Naive thymus-derived CD8-positive, alpha-beta T cell (primary cell): ENCODE measurements at regions not wholly inside any gene's neighbourhood (a gene's known extent, or its start where the extent isn't known, plus 50 kb on each side); places are given as distances from the start of the nearest gene placed in this dataset.
"Not testable (repeated sequence)": the region's sequence is repeated elsewhere in the genome, so short reads cannot be mapped to it uniquely, and the experiment has no call there.

ENCODE experiments used
- ATAC-seq, 2 donors: fragments of 150-1000 bp; cut with Tn5 transposase in 1 of 2; sonication (Bioruptor Pico), chemical (Tn5 transposase) in 1 of 2; 1 replicate in 1 of 2; 2 replicates in 1 of 2; pipeline ENCODE4 v1.10.0; 2021; ENCODE audit warnings: mild to moderate bottlenecking in 2 of 2, moderate library complexity in 2 of 2
- POLR2A ChIA-PET: fragments of 350-600 bp; sonication (Branson Sonifier 250); formaldehyde crosslinking; loops from one replicate; lab custom pipeline; 2021; ENCODE audit warnings: antibody characterized with exemption; lab: Charles Lee
- DNase-seq, 10 donors: peaks; one replicate each; pipeline versions ENCODE4 v3.0.0 to v3.0.0-alpha.2; 2020 to 2022
- H3K27ac Mint-ChIP-seq, 10 donors: one replicate each; pipeline ENCODE4 v1.8.0; 2020 to 2022; ENCODE audit warnings: mild to moderate bottlenecking in 10 of 10, mixed read lengths in 10 of 10, moderate library complexity in 4 of 10, inconsistent platforms in 1 of 10
- H3K27me3 Mint-ChIP-seq, 5 donors: one replicate each; pipeline ENCODE4 v1.8.0; 2021 to 2022; ENCODE audit warnings: mixed read lengths in 5 of 5
- H3K36me3 Mint-ChIP-seq, 3 donors: one replicate each; pipeline ENCODE4 v1.8.0; 2020 to 2022; ENCODE audit warnings: mixed read lengths in 3 of 3, mild to moderate bottlenecking in 2 of 3, inconsistent platforms in 1 of 3
- H3K4me1 Mint-ChIP-seq, 4 donors: one replicate each; pipeline ENCODE4 v1.8.0; 2021 to 2022; ENCODE audit warnings: mixed read lengths in 4 of 4
- H3K4me3 Mint-ChIP-seq, 10 donors: one replicate each; pipeline ENCODE4 v1.8.0; 2020 to 2022; ENCODE audit warnings: mild to moderate bottlenecking in 10 of 10, mixed read lengths in 10 of 10, moderate library complexity in 6 of 10, inconsistent platforms in 1 of 10
- H3K9me3 Mint-ChIP-seq, 9 donors: one replicate each; pipeline ENCODE4 v1.8.0; 2020 to 2022; ENCODE audit warnings: mixed read lengths in 9 of 9, mild to moderate bottlenecking in 3 of 9, inconsistent platforms in 1 of 9, moderate library complexity in 1 of 9

- H3K27me3 Mint-ChIP-seq, ATAC-seq, POLR2A ChIA-PET, H3K4me3 Mint-ChIP-seq, DNase-seq, H3K36me3 Mint-ChIP-seq, H3K4me1 Mint-ChIP-seq: not testable (repeated sequence)
- peak overlapping the region in 1 of 10 donors; percentile 59 for H3K27ac Mint-ChIP-seq
- H3K9me3 Mint-ChIP-seq = peaks cover 3 to 30% (median 10%) of the 10 kb centered on the region in 9 donors
Measured at GRCh38 chr21:27872411-27872810, 905.5 kb upstream of the ADAMTS5 start.

- ATAC-seq, H3K27me3 Mint-ChIP-seq, H3K4me3 Mint-ChIP-seq, H3K36me3 Mint-ChIP-seq, H3K27ac Mint-ChIP-seq, DNase-seq, H3K4me1 Mint-ChIP-seq, POLR2A ChIA-PET: not testable (repeated sequence)
- peaks cover 3 to 38% (median 14%) of the 10 kb centered on the region in 9 donors for H3K9me3 Mint-ChIP-seq
Measured at GRCh38 chr21:27870755-27871154, 903.9 kb upstream of the ADAMTS5 start.

- H3K4me1 Mint-ChIP-seq, H3K27me3 Mint-ChIP-seq: not testable (repeated sequence)
Measured at GRCh38 chr21:27860314-27860955, 893.5 kb upstream of the ADAMTS5 start.

GRCh38 chr21:27858053-27858825 lies 891.4 kb upstream of the ADAMTS5 start:
- H3K27me3 Mint-ChIP-seq, ATAC-seq, H3K27ac Mint-ChIP-seq, DNase-seq, H3K4me1 Mint-ChIP-seq, POLR2A ChIA-PET, H3K36me3 Mint-ChIP-seq, H3K4me3 Mint-ChIP-seq: not testable (repeated sequence)
- H3K9me3 Mint-ChIP-seq = peaks cover 0 to 13% (median 3%) of the 10 kb centered on the region in 9 donors

More at GRCh38 chr21:27860314-27860955, 893.5 kb upstream of the ADAMTS5 start:
- ATAC-seq, H3K9me3 Mint-ChIP-seq, POLR2A ChIA-PET, DNase-seq, H3K27ac Mint-ChIP-seq, H3K36me3 Mint-ChIP-seq, H3K4me3 Mint-ChIP-seq: not testable (repeated sequence)

GRCh38 chr21:27856988-27857387 lies 890.1 kb upstream of the ADAMTS5 start:
- peaks cover 0 to 13% (median 3%) of the 10 kb centered on the region in 9 donors for H3K9me3 Mint-ChIP-seq
- H3K4me3 Mint-ChIP-seq, H3K27ac Mint-ChIP-seq, ATAC-seq, POLR2A ChIA-PET, DNase-seq, H3K4me1 Mint-ChIP-seq, H3K27me3 Mint-ChIP-seq, H3K36me3 Mint-ChIP-seq: not testable (repeated sequence)

- Mint-ChIP-seq H3K4me1 (no peaks in the 10 kb centered on the region), H3K27me3 (no peaks in the 10 kb centered on the region), H3K4me3 (no peak overlapping the region), H3K9me3 (peaks cover 0 to 8% (median 5%) of the 10 kb centered on the region in 9 donors), H3K27ac (no peak overlapping the region), H3K36me3 (no peaks in the 10 kb centered on the region)
- ATAC-seq (no peak), DNase-seq (no peak)
- POLR2A ChIA-PET = no interaction called here
Measured at GRCh38 chr21:27841084-27841672, 874.3 kb upstream of the ADAMTS5 start.

GRCh38 chr21:27840262-27840661 lies 873.4 kb upstream of the ADAMTS5 start:
- Mint-ChIP-seq H3K27me3 (no peaks in the 10 kb centered on the region), H3K4me1 (no peaks in the 10 kb centered on the region), H3K4me3 (no peak overlapping the region), H3K9me3 (peaks cover 0 to 10% (median 5%) of the 10 kb centered on the region in 9 donors), H3K27ac (no peak overlapping the region), H3K36me3 (no peaks in the 10 kb centered on the region)
- no peak for DNase-seq
- POLR2A ChIA-PET = no interaction called here
- ATAC-seq = no peak

GRCh38 chr21:27839512-27840115 lies 872.7 kb upstream of the ADAMTS5 start:
- DNase-seq = no peak
- no peak for ATAC-seq
- POLR2A ChIA-PET = no interaction called here
- no peak overlapping the region for H3K27ac Mint-ChIP-seq
- H3K27me3 Mint-ChIP-seq = no peaks in the 10 kb centered on the region
- H3K9me3 Mint-ChIP-seq = peaks cover 0 to 10% (median 5%) of the 10 kb centered on the region in 9 donors
- H3K4me1 Mint-ChIP-seq = no peaks in the 10 kb centered on the region
- no peak overlapping the region for H3K4me3 Mint-ChIP-seq
- no peaks in the 10 kb centered on the region for H3K36me3 Mint-ChIP-seq

GRCh38 chr21:27838573-27838972 lies 871.7 kb upstream of the ADAMTS5 start:
- Mint-ChIP-seq H3K27me3 (no peaks in the 10 kb centered on the region), H3K36me3 (no peaks in the 10 kb centered on the region), H3K4me3 (no peak overlapping the region), H3K4me1 (no peaks in the 10 kb centered on the region), H3K9me3 (peaks cover 0 to 14% (median 5%) of the 10 kb centered on the region in 9 donors), H3K27ac (no peak overlapping the region)
- POLR2A ChIA-PET = no interaction called here
- no peak for DNase-seq
- ATAC-seq = no peak

- POLR2A ChIA-PET = no interaction called here
- H3K4me1 Mint-ChIP-seq = no peaks in the 10 kb centered on the region
- H3K27me3 Mint-ChIP-seq = no peaks in the 10 kb centered on the region
- no peak for DNase-seq
- H3K36me3 Mint-ChIP-seq = no peaks in the 10 kb centered on the region
- H3K9me3 Mint-ChIP-seq = peaks cover 0 to 11% (median 5%) of the 10 kb centered on the region in 9 donors
- ATAC-seq = no peak
- no peak overlapping the region for H3K4me3 Mint-ChIP-seq
- no peak overlapping the region for H3K27ac Mint-ChIP-seq
Measured at GRCh38 chr21:27837936-27838335, 871.0 kb upstream of the ADAMTS5 start.

GRCh38 chr21:27833298-27833697 lies 866.4 kb upstream of the ADAMTS5 start:
- POLR2A ChIA-PET = no interaction called here

GRCh38 chr21:27831816-27832569 lies 865.1 kb upstream of the ADAMTS5 start:
- Mint-ChIP-seq H3K36me3 (peaks cover 0 to under 1% (median 0%) of the 10 kb centered on the region in 3 donors), H3K4me1 (no peaks in the 10 kb centered on the region), H3K27me3 (no peaks in the 10 kb centered on the region), H3K9me3 (peaks cover 0 to 26% (median 4%) of the 10 kb centered on the region in 9 donors), H3K27ac (no peak overlapping the region), H3K4me3 (no peak overlapping the region)
- ATAC-seq = no peak
- POLR2A ChIA-PET = no interaction called here
- DNase-seq = no peak

More at GRCh38 chr21:27833298-27833697, 866.4 kb upstream of the ADAMTS5 start:
- no peak overlapping the region for H3K4me3 Mint-ChIP-seq
- no peak for DNase-seq
- ATAC-seq = no peak
- H3K27ac Mint-ChIP-seq = no peak overlapping the region
- H3K36me3 Mint-ChIP-seq = no peaks in the 10 kb centered on the region
- H3K9me3 Mint-ChIP-seq = peaks cover 0 to 18% (median 5%) of the 10 kb centered on the region in 9 donors
- H3K27me3 Mint-ChIP-seq = no peaks in the 10 kb centered on the region
- no peaks in the 10 kb centered on the region for H3K4me1 Mint-ChIP-seq
